NB4 (cell line): ENCODE measurements at regions not wholly inside any gene's neighbourhood (a gene's known extent, or its start where the extent isn't known, plus 50 kb on each side); places are given as distances from the start of the nearest gene placed in this dataset.

Experiments used
- CTCF ChIP-seq: IDR thresholded peaks from one replicate; pipeline ENCODE4 v1.5.1; 2012; ENCODE audit warnings: low read depth, low read length
- MAX ChIP-seq: IDR thresholded peaks from 2 replicates; pipeline ENCODE4 v1.6.1; 2011; ENCODE audit warnings: low read depth, low read length
- MYC ChIP-seq: IDR thresholded peaks from 2 replicates; pipeline ENCODE4 v1.6.1; 2011; ENCODE audit warnings: low read depth, low read length
- POLR2A ChIP-seq: IDR thresholded peaks from 2 replicates; pipeline ENCODE4 v1.6.1; 2011; ENCODE audit warnings: mild to moderate bottlenecking; ENCODE audit not compliant: insufficient read length; ENCODE audit errors: extremely low read depth

GRCh38 chr13:61913183-61913582 lies 497.5 kb upstream of the PCDH20 start:
- TF ChIP-seq CTCF, result no peak
- no peak for TF ChIP-seq POLR2A
- TF ChIP-seq MAX, result no peak
- TF ChIP-seq MYC, result no peak
